Keratinocyte (primary cell): ENCODE measurements at regions not wholly inside any gene's neighbourhood (a gene's known extent, or its start where the extent isn't known, plus 50 kb on each side); places are given as distances from the start of the nearest gene placed in this dataset.

Source experiments
- DNase-seq: peaks from one replicate; pipeline ENCODE4 v3.0.0-alpha.2; 2011; ENCODE audit warnings: low read depth, missing footprints, low spot score
- FAIRE-seq: peaks from 2 replicates; lab custom pipeline; 2011; peaks lifted over from hg19 to GRCh38; lab: Jason Lieb, UNC
- H2AFZ ChIP-seq: 2 replicates; pipeline ENCODE4 v1.6.0; 2012; ENCODE audit warnings: low read length, control low read depth, inconsistent platforms; ENCODE audit not compliant: control insufficient read depth
- H3K27ac ChIP-seq: 2 replicates; pipeline ENCODE4 v1.5.1; 2011; ENCODE audit warnings: low read length; ENCODE audit not compliant: control insufficient read depth, insufficient read depth
- H3K27me3 ChIP-seq: 3 replicates; pipeline ENCODE4 v1.6.0; 2011; ENCODE audit warnings: low read length; ENCODE audit not compliant: control insufficient read depth, insufficient read depth; ENCODE audit errors: extremely low read depth
- H3K36me3 ChIP-seq, 2 experiments: 2 replicates in 1 of 2; 3 replicates in 1 of 2; pipeline ENCODE4 v1.5.1; 2011; ENCODE audit warnings: low read length in 2 of 2, mild to moderate bottlenecking in 1 of 2; ENCODE audit not compliant: control insufficient read depth in 2 of 2, insufficient read depth in 2 of 2; ENCODE audit errors: extremely low read depth in 1 of 2
- H3K4me1 ChIP-seq: 3 replicates; pipeline ENCODE4 v1.5.1; 2011; ENCODE audit warnings: low read length; ENCODE audit not compliant: control insufficient read depth, insufficient read depth; ENCODE audit errors: extremely low read depth
- H3K4me2 ChIP-seq: 3 replicates; pipeline ENCODE4 v1.6.0; 2011; ENCODE audit warnings: low read depth, low read length; ENCODE audit not compliant: control insufficient read depth, insufficient read depth; ENCODE audit errors: extremely low read depth
- H3K4me3 ChIP-seq, 3 experiments: fragments of 200-600 bp in 1 of 3; sonication (generic) in 1 of 3; 2 replicates in 2 of 3; 3 replicates in 1 of 3; pipeline ENCODE4 v1.5.1; 2011 to 2016; ENCODE audit warnings: low read length in 3 of 3, mild to moderate bottlenecking in 3 of 3, control low read depth in 2 of 3, inconsistent platforms in 1 of 3, low read depth in 1 of 3, mixed read lengths in 1 of 3, mixed run types in 1 of 3, moderate library complexity in 1 of 3; ENCODE audit not compliant: control insufficient read depth in 2 of 3, insufficient read depth in 2 of 3; ENCODE audit errors: extremely low read depth in 1 of 3
- H3K79me2 ChIP-seq: 2 replicates; pipeline ENCODE4 v1.6.0; 2012; ENCODE audit warnings: low read length; ENCODE audit not compliant: control insufficient read depth, insufficient read depth
- H3K9ac ChIP-seq: 3 replicates; pipeline ENCODE4 v1.6.0; 2011; ENCODE audit warnings: low read length; ENCODE audit not compliant: control insufficient read depth, insufficient read depth; ENCODE audit errors: extremely low read depth
- H3K9me1 ChIP-seq: 3 replicates; pipeline ENCODE4 v1.6.0; 2011; ENCODE audit warnings: low read length; ENCODE audit not compliant: control insufficient read depth, insufficient read depth; ENCODE audit errors: extremely low read depth
- H3K9me3 ChIP-seq: 2 replicates; pipeline ENCODE4 v1.5.1; 2012; ENCODE audit warnings: low read depth, low read length; ENCODE audit not compliant: control insufficient read depth
- H4K20me1 ChIP-seq: 3 replicates; pipeline ENCODE4 v1.6.0; 2011; ENCODE audit warnings: low read length; ENCODE audit not compliant: control insufficient read depth, insufficient read depth; ENCODE audit errors: extremely low read depth
- CTCF ChIP-seq, 3 experiments: IDR thresholded peaks in 1 of 3; conservative IDR thresholded peaks in 1 of 3; optimal IDR thresholded peaks in 1 of 3; 2 replicates in 2 of 3; 3 replicates in 1 of 3; pipeline versions ENCODE3 to v1.5.1; 2011; ENCODE audit warnings: low read length in 3 of 3, mild to moderate bottlenecking in 3 of 3, moderate library complexity in 2 of 3, control low read depth in 1 of 3, inconsistent platforms in 1 of 3; ENCODE audit not compliant: insufficient read depth in 2 of 3; ENCODE audit errors: extremely low read depth in 1 of 3
- EZH2 ChIP-seq: IDR thresholded peaks from one replicate; pipeline ENCODE4 v1.6.1; 2012; ENCODE audit warnings: inconsistent platforms, mild to moderate bottlenecking, low read length, moderate library complexity
- dilution Hi-C: fragments of 300-500 bp; cut with MboI; formaldehyde crosslinking; loops from one replicate; pipeline ENCODE4 v1.7.0; 2020; ENCODE audit warnings: low sequenced_read_pairs; ENCODE audit not compliant: extremely low pct_ligation_motif_present

GRCh38 chr6:223136-223535 lies 69.2 kb upstream of the DUSP22 start:
- DNase-seq (no peak), FAIRE-seq (no peak)
- Histone ChIP-seq H3K4me3 (no peak overlapping the region), H3K27ac (peak overlapping the region; percentile 98), H3K9me1 (no peaks in the 10 kb centered on the region), H4K20me1 (no peaks in the 10 kb centered on the region), H3K4me2 (peak overlapping the region; percentile 49), H2AFZ (no peak overlapping the region), H3K4me1 (peaks cover 37% of the 10 kb centered on the region), H3K27me3 (no peaks in the 10 kb centered on the region), H3K9me3 (peaks cover 12% of the 10 kb centered on the region), H3K79me2 (no peaks in the 10 kb centered on the region), H3K9ac (peak overlapping the region; percentile 60), H3K36me3 (no peaks in the 10 kb centered on the region)
- TF ChIP-seq EZH2 (no peak), CTCF (optimal IDR thresholded peaks at IDR 0.05 in 1 of 3, IDR thresholded peaks at IDR 0.05 in 1 of 3, conservative IDR thresholded peaks at IDR 0.05 in 1 of 3; ENCODE audit: extremely low read depth in 1 of 3, insufficient read depth in 2 of 3, low read length in 3 of 3) (no peak)
- dilution Hi-C loops: no loop called here

GRCh38 chr6:223763-224162 lies 68.5 kb upstream of the DUSP22 start:
- peak; percentile 95 for DNase-seq
- peak overlapping the region; percentile 21 for H2AFZ ChIP-seq
- no peaks in the 10 kb centered on the region for H3K79me2 ChIP-seq
- H3K4me2 ChIP-seq: peak overlapping the region; percentile 49
- no peak overlapping the region for H3K4me3 ChIP-seq
- H3K9me1 ChIP-seq: no peaks in the 10 kb centered on the region
- peak; percentile 76 for FAIRE-seq
- peaks cover 37% of the 10 kb centered on the region for H3K4me1 ChIP-seq
- H3K9ac ChIP-seq: peak overlapping the region; percentile 73
- dilution Hi-C loops: no loop called here
- H3K27me3 ChIP-seq: no peaks in the 10 kb centered on the region
- peak overlapping the region; percentile 98 for H3K27ac ChIP-seq
- H4K20me1 ChIP-seq: no peaks in the 10 kb centered on the region
- peaks cover 12% of the 10 kb centered on the region for H3K9me3 ChIP-seq
- TF ChIP-seq CTCF (optimal IDR thresholded peaks at IDR 0.05 in 1 of 3, IDR thresholded peaks at IDR 0.05 in 1 of 3, conservative IDR thresholded peaks at IDR 0.05 in 1 of 3; ENCODE audit: extremely low read depth in 1 of 3, insufficient read depth in 2 of 3, low read length in 3 of 3): no peak
- TF ChIP-seq EZH2: no peak
- H3K36me3 ChIP-seq: no peaks in the 10 kb centered on the region
